HG02943 (cell line): ENCODE measurements at regions not wholly inside any gene's neighbourhood (a gene's known extent, or its start where the extent isn't known, plus 50 kb on each side); places are given as distances from the start of the nearest gene placed in this dataset.

Source experiments
- ATAC-seq: cut with Tn5 transposase; IDR thresholded peaks from one replicate; pipeline ENCODE4 v1.9.1; 2021; ENCODE audit warnings: mild to moderate bottlenecking, low read depth, moderate library complexity; ENCODE audit not compliant: unreplicated experiment

DNA sequence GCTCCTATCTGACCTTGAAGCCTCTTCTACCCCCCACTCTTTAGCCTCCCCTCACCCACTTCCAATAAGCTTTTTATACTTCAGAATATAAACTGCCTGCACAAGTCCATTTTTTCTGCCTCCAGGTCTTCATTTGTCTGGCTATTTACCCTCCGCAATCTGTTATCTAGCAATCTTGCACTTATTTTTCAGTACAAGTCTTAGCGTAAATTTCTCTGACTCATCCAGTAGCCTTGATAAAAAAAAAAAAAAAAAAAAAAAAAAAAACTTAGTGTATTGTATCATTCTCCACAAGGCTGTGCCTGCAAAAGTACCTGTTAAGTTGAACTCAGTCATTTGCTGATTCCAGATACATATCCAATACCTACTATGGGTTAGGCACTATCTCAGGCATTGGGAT lies 219.5 kb upstream of the DKK2 start:
- ATAC-seq: no peak

DNA sequence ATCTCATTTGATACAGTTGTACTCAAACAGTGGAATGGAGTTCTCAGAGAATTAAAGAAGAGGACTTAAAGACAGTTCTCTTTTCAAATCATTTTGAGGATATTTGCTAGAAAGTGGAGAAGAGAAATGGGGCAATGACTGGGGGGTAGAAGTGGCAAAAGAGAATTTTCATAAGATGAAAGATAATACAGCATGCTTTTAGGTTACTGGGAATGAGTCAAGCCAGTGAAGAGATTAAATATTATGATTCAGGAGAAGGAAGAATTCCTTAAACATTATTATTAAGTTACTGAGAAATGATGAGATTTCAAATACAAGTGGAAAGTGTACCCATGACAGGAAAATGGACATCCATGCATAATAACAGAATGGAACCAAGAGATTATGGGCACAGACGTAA lies 219.0 kb upstream of the DKK2 start:
- no peak for ATAC-seq

DNA sequence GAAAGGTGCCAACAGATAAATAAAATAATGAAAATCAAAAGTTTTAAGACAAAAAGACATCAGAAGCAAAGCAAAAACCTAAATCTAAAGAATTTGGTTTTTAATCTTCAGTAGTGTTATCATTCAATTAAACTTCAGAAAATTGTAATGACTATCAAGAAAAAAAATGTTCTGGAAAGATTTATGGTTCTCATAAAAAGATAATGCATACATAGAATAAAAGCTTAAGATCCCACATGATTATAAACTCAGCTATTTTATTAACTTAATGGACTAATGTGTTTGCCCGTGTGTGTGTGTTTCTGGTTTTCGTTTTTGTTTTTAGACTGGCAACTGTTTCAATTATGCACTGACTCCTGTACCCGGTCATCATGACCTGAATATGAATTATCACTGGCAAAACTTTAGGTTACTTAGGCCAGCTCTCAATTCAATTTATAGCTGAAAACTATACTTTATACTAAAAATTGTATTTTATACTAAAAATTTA lies 217.5 kb upstream of the DKK2 start:
- ATAC-seq: no peak

DNA sequence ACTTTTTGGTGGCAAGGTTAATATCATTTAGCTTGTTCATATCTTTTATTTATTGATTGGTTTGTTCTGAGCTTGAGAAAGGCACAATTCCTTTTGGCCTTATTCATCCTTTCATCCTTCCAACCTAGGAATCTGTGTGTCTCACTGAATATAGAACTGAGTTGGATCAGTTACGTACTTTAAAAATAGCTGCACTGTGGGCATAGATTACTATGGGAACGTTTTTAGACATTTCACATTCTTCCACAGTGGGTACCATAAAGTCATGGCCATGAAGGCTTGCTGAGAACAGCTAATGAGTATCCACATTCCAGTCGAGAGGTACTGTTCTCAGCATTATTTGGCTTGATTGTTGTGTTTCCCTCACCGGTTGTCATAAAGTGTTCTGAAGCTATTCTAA lies 217.0 kb upstream of the DKK2 start:
- no peak for ATAC-seq

DNA sequence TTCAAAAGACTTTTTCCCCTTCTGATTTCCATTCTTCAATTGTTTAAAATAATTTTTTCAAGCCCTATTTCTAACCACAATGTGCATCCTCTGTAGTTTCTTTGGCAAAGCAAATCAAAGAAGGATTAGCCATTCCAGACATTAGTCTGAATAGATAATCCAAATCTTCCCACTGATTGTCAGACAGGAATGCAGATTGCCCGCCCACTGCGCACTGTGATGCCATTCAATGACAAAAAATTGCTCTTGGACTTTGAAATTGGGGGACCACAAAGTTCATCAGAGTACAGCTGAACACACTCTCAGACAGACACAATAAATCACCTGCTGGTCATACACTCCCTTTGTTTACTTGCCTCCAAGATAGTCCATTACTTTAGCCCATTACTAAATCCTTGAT lies 216.5 kb upstream of the DKK2 start:
- no peak for ATAC-seq

DNA sequence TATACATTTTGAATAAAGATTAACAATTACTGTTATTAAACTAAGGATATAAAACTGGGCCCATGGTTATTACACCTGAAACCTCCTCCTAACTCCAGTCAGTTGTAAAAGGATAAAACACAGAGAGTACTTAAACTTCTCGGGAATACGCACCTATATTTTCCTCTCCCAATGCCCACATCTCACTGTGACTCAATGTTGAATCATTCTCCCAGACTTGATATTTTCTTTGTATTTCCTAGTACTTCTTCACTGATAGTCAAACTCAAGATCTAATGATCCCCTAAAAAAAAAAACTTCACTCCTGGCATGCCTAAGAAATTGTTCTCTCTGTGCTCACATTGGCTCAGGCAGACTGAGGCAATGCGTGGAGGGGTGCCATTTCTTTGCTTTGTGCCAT lies 212.5 kb upstream of the DKK2 start:
- no peak for ATAC-seq

DNA sequence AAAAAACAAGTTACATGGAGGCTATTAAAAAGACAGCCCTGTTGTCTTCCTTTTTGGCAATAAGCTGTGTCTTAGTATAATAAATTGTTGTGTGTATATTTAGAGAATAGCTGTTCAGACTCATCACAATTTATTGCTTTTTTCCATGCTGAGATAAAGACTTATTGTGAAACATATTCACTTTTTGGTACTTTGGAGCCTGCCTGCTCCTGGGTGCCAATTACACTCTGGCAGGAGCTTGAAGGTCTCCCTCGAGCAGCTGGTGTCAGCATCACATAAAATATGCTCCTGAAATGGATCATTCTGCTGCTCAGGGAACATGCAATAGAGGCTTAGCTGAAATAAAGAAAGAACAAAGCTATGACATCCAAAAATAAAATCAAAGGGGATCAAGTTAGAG lies 211.6 kb upstream of the DKK2 start:
- no peak for ATAC-seq

DNA sequence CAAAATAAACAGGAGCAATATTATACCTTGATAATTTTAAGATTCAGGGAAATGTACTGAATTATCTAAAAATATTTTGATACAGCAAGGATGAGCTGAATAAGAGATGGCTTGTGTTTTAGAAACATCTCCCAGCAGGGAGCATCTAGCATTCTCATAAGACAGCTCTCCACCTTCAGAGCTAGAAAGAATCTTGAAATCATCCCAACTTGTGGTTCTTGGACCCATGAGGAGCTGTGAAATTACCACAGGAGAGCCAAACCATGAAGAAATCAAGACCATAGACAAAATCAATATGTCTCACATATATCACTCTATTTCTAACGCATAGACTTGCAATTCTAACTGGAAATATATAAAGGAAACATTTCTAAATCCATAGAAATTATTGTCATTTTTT lies 210.6 kb upstream of the DKK2 start:
- no peak for ATAC-seq

DNA sequence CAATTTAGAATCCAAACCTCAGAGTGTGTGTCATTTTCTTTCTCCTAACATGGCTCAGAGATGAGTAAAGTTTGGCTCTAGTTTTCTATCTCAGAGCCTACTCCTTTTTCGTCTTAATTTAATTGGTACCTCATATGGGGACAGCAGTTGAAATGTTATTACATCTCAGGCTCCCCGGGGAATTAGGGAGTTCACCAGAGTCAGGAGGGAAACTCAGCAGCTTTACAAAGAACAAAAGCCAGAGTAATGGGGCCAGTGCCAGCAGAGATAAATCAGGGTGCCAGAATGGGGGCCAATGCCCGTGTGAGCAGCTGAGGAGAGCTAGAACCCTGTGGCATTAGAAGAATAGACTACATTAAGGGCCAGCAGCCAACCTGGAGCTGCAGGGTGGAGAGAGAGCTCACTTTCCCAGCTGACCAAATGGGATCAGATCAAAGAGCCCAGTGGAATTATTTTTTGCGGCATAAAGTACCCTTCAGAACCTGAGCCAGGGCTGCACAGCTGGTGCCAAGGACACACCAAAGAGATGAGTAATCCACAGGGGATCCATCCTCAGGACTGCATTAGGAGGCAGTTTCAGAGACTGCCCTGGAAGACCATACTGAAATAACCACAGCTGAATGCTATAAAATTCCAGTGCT lies 207.1 kb upstream of the DKK2 start:
- ATAC-seq: no peak

DNA sequence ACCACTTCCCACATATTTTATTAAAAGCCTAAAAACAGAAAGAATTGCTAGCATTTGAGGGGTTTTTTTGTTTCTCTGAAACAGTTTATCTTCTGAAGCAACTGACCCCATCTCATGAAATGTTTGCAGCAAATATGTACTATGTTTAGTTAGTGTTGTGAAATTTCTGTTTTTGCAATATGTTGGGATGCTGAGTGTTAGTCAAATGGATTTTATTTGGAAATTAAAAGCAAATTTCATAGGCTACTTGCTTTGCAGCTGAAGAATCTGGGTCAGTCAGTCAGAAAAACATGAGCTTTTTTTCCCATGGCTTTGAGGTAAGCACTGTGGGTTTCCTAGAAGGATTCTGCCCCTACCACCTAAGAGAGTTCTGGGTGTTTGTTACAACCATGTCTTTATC lies 184.9 kb upstream of the DKK2 start:
- no peak for ATAC-seq

DNA sequence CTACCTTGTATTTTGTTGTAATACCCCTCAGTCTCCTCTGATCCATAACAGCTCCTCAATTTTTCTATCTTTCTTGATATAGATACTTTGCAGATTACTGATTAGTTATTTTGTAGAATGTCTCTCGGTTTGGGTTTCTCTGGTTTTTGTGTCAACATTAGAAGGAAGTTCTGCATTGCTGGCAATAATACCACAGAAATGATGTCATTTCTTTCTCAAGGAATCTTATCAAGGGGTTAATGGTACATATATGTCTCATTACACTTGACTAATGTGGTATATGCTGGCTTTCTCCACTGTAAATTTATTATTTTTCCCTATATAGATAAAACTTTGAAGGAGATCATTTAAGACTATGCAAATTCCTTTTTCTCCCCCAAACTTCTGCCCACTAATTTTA lies 183.6 kb upstream of the DKK2 start:
- ATAC-seq: no peak

DNA sequence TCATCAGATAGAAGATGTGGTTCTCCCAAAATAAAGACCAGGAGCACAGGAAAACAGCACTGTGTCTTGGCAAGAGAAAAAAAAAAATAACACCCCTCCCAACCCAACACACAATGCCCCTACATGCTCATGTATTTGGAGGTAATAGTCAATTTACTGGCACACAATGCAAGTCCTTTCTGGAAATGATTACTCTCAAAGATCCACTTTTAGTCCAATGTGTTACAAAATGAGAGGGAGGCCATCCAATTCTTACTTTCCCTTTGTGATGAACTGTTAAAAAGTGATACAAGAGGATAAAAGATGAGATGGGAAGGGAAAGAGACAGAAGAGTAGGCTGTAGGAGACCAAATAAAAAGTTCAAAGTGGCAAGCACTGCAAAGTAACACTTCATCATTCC lies 180.3 kb upstream of the DKK2 start:
- no peak for ATAC-seq

DNA sequence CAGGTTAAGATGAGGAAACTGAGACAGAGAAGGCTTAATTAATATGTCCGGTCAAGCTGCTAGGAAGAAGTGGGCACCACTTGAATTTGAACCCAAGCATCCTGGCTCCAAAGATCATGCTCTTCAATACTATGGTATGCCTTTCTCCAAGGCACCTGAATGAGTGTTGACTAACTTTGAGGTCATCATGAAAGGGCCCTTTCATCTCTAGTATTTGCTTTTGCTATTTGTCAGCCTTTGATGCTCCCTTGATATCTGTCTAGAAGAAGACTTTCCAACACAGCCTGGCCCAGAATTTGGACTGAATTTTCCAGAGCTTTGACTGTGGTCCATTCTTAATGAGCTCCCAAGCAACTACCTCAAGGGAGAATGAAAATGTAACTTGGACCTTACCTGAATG lies 179.1 kb upstream of the DKK2 start:
- no peak for ATAC-seq

DNA sequence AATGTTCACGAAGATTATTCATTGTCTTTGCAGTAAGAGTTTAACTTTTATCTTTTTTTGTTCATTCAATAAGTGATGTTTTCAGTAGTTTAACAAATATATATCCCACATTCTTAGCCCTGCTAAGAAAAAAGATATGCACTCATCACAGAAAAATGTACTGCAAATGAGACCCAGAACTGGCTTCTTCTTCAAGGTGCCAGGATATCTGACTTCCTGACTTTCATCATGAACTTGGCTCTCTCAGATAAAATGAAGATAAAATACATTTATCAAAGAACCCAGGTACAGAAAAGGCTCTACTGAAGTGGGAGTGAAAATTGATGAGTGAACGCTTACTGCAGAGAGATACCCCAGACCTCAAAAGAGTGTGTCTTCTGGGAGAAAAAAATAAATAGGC lies 177.8 kb upstream of the DKK2 start:
- no peak for ATAC-seq

DNA sequence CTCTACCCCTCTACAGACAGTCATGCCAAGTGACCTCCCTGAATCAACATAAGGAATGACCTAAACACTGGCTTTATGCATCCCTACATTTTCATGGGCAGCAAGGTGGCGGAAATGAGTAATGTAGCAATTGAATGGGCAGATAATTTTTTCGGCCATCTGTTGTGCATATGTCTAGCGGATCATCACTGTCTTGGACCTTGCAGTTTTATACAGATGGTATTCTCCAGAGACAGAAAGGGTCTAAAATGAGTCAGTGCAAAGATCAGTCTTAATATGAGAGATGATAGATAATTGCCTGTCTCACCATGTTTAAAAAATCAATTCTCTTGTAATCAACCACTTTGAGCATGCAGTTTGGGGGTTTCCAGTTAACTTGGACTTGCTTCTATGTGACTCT lies 177.3 kb upstream of the DKK2 start:
- ATAC-seq: no peak

DNA sequence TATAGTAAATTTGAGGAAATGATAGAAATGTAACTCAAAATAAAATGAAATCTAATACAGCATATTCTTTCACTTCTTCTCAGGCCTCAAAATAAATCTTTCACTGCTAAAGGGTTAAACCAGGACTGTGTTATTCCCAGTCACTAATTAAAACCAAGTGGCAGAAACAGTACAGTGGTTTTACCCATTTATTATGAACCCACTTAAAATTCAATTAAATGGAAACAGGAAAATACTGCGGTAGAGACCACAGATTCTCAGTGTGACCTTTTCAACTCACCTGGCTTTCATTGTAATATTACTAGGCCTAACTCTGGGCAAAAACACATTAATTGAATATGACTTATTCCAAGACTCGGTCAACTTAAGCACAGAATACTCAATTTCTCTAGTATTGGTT lies 176.5 kb upstream of the DKK2 start:
- no peak for ATAC-seq

DNA sequence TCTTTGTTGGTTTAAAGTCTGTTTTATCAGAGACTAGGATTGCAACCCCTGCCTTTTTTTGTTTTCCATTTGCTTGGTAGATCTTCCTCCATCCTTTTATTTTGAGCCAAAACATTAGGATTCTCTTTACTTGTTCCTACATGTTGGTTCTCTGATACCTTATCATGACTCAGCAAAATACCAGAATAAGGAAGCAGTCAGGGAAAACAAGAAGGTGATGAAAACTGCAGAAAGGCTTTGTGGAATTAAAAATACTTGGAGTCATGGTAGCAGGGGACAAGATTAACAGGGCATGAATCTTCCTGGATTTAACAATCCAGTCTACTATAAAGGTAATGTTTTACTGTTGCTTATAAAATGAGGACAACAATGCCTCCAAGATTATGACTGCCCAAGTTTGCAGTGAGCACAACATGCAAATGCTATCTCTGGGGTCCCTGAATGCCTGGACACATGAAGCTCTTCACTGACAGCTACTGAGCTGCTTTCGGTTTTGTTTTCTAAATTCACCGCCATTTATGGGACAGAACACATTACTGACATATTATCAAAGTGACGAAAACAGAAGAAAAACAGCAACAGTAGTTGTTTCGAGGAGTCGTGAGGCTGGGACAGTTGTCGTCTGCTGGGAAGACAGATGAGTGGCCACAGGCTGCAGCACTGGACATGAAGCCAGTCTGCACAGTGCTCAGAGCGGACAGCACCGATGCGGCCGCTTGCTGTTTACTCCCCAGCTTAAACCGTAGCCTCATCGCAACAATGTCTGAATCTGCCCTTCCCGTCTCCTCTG lies 174.5 kb upstream of the DKK2 start:
- ATAC-seq: no peak

DNA sequence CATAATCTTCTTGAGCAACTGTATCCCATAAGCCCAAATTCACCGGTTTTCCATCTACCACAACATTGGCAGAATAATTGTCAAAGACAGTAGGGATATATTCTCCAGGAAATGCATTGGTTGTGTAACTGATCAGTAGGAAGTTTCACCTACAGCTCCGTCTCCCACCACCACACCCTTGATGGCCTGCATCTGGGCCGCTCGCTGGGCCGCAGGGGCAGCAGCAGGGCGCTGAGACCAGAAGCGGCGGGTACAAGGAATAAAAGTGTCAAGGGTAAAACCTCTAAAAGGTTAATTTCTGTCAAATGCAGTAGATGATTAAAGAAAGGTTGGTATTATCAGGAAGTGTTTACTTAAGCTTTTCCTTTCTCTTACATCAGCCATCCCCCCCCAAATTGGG lies 167.6 kb upstream of the DKK2 start:
- ATAC-seq: no peak

DNA sequence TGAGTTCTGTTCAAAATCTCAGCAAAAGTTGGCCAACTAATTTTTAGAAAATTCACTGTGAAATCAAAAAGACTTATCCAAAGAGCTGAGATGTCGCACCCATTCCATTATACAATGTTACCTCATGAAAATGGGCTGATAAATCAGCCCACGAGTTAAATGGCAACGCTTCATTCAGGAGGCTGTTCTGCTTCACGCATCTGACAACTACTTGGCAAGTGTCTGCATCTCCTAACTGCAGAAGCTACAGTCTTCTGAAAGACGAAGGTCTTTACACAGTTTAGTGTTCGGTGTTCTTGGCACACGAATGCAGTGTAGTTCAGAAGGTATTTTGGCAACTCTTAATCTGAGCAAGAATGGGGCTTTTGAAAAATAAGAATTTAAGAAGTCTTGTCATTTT lies 166.6 kb upstream of the DKK2 start:
- no peak for ATAC-seq

DNA sequence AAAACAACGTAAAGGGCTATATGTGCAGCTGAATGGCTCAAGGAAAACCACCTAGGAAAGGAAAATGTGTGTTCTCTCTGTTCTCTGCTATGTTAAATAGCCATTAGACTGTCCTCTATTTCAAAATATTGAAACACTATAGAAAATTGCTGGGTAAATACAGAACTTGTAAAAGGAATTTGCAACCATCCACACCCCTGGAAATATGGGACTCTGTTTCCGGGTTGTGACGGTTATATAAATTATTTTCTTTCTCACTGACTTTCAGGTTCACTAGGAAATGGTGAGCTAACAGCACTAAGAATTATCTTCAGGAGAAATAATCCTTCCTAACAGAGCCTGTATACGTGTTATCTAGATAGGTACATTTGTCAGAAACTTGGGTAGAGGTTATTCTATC lies 161.0 kb upstream of the DKK2 start:
- ATAC-seq: no peak

DNA sequence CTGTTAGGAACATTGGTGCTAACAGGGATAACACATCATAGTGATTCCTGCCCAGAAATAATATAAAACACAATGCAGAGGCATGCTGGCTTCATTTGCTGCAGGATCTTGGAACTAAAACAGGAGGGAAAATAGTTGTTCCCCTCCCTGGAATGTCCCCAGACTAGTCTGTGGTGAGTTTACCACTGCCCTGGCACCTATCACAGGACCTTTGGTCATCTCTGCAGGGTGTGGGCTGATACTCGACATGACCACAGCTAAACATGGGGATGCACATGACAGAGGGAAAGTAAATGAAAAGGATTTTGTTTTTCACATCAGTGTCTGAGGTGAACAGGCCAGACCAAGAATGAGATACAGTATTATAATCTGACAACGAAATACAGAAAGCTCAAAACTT lies 160.2 kb upstream of the DKK2 start:
- no peak for ATAC-seq

DNA sequence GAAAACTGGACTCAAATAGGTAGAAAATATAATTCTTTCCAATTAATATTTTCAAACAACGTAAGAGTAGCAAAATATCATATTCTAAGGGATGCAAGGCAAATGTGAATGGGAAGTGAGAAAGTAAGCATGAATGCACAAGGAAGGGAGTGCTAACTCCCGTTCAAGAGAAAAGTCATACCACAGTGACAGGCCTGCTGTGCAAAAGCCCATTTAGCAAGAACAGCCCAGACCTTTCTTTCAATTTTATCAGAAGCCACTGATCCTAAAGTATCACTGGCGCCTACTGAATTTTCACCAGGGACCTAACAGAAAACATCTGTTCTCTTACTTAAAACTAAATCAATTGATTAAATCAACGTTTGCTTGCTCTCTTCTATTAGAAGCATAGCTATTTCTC lies 157.9 kb upstream of the DKK2 start:
- ATAC-seq: no peak
